Fibroblast of the aortic adventitia (primary cell): ENCODE measurements at regions not wholly inside any gene's neighbourhood (a gene's known extent, or its start where the extent isn't known, plus 50 kb on each side); places are given as distances from the start of the nearest gene placed in this dataset.

ENCODE experiments used
- DNase-seq: peaks from one replicate; pipeline ENCODE4 v3.0.0-alpha.2; 2010; ENCODE audit warnings: low read depth
- H3K4me3 ChIP-seq: 2 replicates; pipeline ENCODE4 v1.5.1; 2011; ENCODE audit warnings: low read depth, mild to moderate bottlenecking, control low read depth, low read length, moderate library complexity
- CTCF ChIP-seq: IDR thresholded peaks from 2 replicates; pipeline ENCODE4 v1.5.1; 2011; ENCODE audit warnings: mild to moderate bottlenecking, low read length, control low read depth, inconsistent platforms; ENCODE audit not compliant: insufficient read depth

GRCh38 chr12:34097213-34097612, 74.9 kb downstream of the ALG10 start:
- no peak overlapping the region for H3K4me3 ChIP-seq
- no peak for TF ChIP-seq CTCF
- no peak for DNase-seq

GRCh38 chr12:34105392-34105933, 83.2 kb downstream of the ALG10 start:
- DNase-seq, result no peak
- TF ChIP-seq CTCF, result no peak
- H3K4me3 ChIP-seq, result no peak overlapping the region

- no peak for TF ChIP-seq CTCF
These were observed 83.9 kb downstream of the ALG10 start for GRCh38 chr12:34106172-34106571.

GRCh38 chr12:34107016-34107415, 84.7 kb downstream of the ALG10 start:
- DNase-seq, result no peak
- no peak overlapping the region for H3K4me3 ChIP-seq
- TF ChIP-seq CTCF, result no peak

More at GRCh38 chr12:34106172-34106571, 83.9 kb downstream of the ALG10 start:
- DNase-seq, result no peak
- no peak overlapping the region for H3K4me3 ChIP-seq

- no peak for DNase-seq
- H3K4me3 ChIP-seq, result no peak overlapping the region
- TF ChIP-seq CTCF, result no peak
These were observed 85.6 kb downstream of the ALG10 start for GRCh38 chr12:34107781-34108404.

GRCh38 chr12:34108405-34108803, 86.1 kb downstream of the ALG10 start:
- TF ChIP-seq CTCF, result no peak
- H3K4me3 ChIP-seq, result no peak overlapping the region
- no peak for DNase-seq

GRCh38 chr12:34108967-34109366, 86.7 kb downstream of the ALG10 start:
- TF ChIP-seq CTCF, result no peak
- DNase-seq, result no peak
- H3K4me3 ChIP-seq, result no peak overlapping the region
